Duodenal mucosa (tissue), 2 donors: ENCODE measurements at regions not wholly inside any gene's neighbourhood (a gene's known extent, or its start where the extent isn't known, plus 50 kb on each side); places are given as distances from the start of the nearest gene placed in this dataset.

Experiments used
- H3K27ac ChIP-seq: one replicate; pipeline ENCODE4 v1.7.0; 2013; ENCODE audit warnings: low read depth, low read length
- H3K27me3 ChIP-seq, 2 donors: one replicate each; pipeline ENCODE4 v1.7.0; 2013; ENCODE audit warnings: low read length in 2 of 2, control low read depth in 1 of 2; ENCODE audit not compliant: insufficient read depth in 2 of 2, control insufficient read depth in 1 of 2
- H3K36me3 ChIP-seq, 2 donors: one replicate each; pipeline ENCODE4 v1.7.0; 2013; ENCODE audit warnings: low read length in 2 of 2, control low read depth in 1 of 2; ENCODE audit not compliant: insufficient read depth in 2 of 2, control insufficient read depth in 1 of 2
- H3K4me1 ChIP-seq, 2 donors: one replicate each; pipeline ENCODE4 v1.7.0; 2013; ENCODE audit warnings: low read length in 2 of 2, control low read depth in 1 of 2; ENCODE audit not compliant: insufficient read depth in 2 of 2, control insufficient read depth in 1 of 2
- H3K4me3 ChIP-seq, 2 donors: one replicate each; pipeline ENCODE4 v1.7.0; 2013; ENCODE audit warnings: low read length in 2 of 2, low read depth in 1 of 2
- H3K9ac ChIP-seq, 2 donors: one replicate each; pipeline ENCODE4 v1.7.0; 2013; ENCODE audit warnings: low read length in 2 of 2, low read depth in 1 of 2
- H3K9me3 ChIP-seq, 2 donors: one replicate each; pipeline ENCODE4 v1.7.0; 2013; ENCODE audit warnings: low read length in 2 of 2, control low read depth in 1 of 2; ENCODE audit not compliant: control insufficient read depth in 1 of 2

DNA sequence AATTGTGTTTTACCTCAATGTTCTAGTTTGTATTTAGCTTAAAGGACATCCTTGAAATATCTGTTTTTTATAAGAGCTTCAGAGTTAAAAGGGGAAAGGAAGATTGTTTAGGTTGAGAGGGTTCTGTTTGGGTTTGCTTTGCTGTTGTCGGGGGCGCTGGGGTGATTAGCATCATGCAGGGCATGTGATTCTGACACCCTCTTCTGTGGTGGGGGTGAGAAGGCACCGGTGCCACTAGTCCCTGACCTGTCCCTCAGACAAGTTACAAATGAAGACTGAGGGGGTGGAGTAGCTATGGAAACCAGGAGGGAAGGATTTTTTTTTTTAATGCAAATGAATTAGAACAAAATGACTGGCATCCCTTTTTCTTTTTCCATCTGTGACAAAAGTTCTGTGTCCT, 291.3 kb downstream of the RPAP3 start:
- Histone ChIP-seq H3K27me3 (no peaks in the 10 kb centered on the region), H3K4me1 (peaks cover 5 to 13% of the 10 kb centered on the region in 2 donors)

DNA sequence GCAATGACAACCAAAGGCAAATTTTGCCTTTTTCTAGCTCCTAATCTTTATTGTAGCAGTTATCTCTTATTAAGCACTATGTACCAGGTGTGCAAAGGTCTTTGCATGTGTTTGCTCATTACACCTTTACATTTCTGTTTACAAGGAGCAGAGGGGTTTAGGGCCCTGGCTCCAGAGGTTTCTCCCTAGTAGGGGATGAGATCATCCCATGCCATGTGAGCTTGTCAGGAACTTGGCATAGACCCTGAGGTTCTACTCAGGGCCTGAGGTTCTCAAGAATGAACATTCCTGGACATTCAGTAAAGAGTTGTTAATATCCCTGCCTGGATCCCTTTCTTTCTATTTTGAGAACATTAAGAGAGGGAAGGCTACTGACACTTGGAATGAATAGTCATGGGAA, 292.0 kb downstream of the RPAP3 start:
- no peak overlapping the region for H3K27ac ChIP-seq
- H3K27me3 ChIP-seq: no peaks in the 10 kb centered on the region
- no peaks in the 10 kb centered on the region for H3K36me3 ChIP-seq
- H3K4me3 ChIP-seq: no peak overlapping the region
- H3K9ac ChIP-seq: no peak overlapping the region
- H3K9me3 ChIP-seq: no peaks in the 10 kb centered on the region
- H3K4me1 ChIP-seq: peaks cover 5 to 13% of the 10 kb centered on the region in 2 donors

More for the DNA sequence above, 291.3 kb downstream of the RPAP3 start:
- no peak overlapping the region for H3K4me3 ChIP-seq
- no peak overlapping the region for H3K27ac ChIP-seq
- H3K9me3 ChIP-seq: no peaks in the 10 kb centered on the region
- no peaks in the 10 kb centered on the region for H3K36me3 ChIP-seq
- no peak overlapping the region for H3K9ac ChIP-seq

DNA sequence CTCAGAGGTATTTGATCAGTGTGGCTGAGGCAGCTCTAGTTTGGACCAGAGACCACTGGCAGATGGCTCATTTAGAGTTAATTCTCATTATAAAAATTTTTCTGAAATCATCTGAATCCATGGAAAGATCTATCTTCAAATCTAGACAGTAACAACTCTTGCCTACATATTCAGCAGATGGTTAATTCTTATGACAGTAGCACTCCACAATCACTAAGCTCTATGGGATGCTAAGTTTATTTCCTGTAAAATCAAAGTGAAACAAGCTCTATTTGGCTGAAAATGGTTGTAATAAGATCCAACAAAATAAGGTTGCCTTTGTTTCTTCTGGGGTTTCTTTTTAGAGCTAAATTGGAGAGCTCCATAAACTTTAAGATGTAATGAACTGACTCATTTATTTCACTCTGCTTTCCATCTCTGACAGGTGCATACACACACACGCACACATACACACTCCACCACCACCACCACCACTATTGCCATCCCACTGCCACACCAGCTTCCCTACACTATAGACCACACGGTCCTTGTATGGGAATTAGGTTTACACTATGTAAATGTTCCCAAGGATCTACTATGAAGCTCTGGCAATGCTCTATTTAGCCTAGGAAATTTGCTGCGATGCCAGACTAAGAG, 293.1 kb downstream of the RPAP3 start:
- Histone ChIP-seq H3K4me1 (peaks cover 5 to 13% of the 10 kb centered on the region in 2 donors), H3K9ac (no peak overlapping the region), H3K27me3 (no peaks in the 10 kb centered on the region), H3K27ac (no peak overlapping the region), H3K36me3 (no peaks in the 10 kb centered on the region), H3K4me3 (no peak overlapping the region), H3K9me3 (no peaks in the 10 kb centered on the region)

DNA sequence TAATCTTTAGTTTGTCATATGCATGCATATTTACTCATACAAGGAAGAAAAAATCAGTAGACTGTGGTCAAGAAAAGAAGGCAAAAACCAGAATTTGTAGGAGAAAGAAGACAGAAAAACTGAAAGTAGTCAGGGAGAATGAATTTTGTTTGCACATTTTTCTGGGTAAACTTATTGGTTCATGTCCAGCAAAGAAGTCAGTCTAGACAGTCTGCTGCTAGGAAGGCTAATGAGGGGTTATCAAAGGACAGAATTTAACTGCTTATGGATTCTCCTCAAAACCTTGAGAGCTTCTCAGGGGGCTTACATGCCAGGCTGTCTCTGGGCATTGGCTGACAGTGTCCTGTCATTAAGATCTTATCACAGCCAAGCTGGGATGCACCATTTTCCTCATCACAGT, 293.9 kb downstream of the RPAP3 start:
- H3K27ac ChIP-seq: no peak overlapping the region
- no peaks in the 10 kb centered on the region for H3K9me3 ChIP-seq
- no peaks in the 10 kb centered on the region for H3K36me3 ChIP-seq
- H3K4me3 ChIP-seq: no peak overlapping the region
- no peaks in the 10 kb centered on the region for H3K27me3 ChIP-seq
- peaks cover 5 to 13% of the 10 kb centered on the region in 2 donors for H3K4me1 ChIP-seq
- no peak overlapping the region for H3K9ac ChIP-seq

DNA sequence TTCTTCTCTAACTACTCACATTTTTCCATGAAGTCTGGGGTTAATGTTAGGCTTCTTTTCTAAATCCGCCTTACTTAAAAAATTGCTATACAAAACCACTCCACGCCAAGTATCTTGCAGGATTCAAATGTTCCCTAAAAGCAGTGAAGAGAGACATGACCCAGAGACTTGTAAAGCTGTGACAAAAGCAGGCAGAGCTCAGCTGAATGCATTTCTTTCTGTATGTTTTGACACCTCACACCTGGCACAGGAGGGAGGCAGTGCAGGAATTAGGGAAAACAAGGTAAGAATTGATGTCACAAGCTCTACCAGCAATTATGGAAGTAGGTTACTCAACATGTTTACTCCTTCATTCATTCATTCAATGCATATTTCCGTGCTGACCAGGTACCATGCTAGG, 295.0 kb downstream of the RPAP3 start:
- H3K4me3 ChIP-seq: no peak overlapping the region
- H3K9ac ChIP-seq: no peak overlapping the region
- H3K27ac ChIP-seq: no peak overlapping the region
- H3K27me3 ChIP-seq: no peaks in the 10 kb centered on the region
- H3K9me3 ChIP-seq: no peaks in the 10 kb centered on the region
- no peaks in the 10 kb centered on the region for H3K36me3 ChIP-seq
- peaks cover 5 to 13% of the 10 kb centered on the region in 2 donors for H3K4me1 ChIP-seq

DNA sequence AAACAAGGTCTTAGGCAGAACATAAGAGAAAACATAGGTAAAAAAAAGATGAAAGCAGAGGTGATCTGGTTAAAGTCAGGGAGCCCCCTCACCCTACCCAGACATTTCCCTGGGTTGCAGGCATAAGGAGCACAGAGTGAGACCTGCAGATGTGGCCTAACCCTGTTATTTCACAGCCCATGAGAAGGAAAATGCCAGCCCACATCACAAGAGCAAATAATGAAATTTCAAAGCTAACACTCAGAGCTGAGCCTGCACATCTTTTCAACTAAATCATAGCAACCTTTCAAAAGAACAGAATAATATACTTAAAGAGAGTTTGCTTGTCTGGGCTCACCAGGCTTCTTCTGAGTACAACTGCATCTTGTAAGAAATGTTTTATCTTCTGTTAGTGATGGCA, 295.4 kb downstream of the RPAP3 start:
- Histone ChIP-seq H3K4me1 (peaks cover 5 to 13% of the 10 kb centered on the region in 2 donors), H3K36me3 (no peaks in the 10 kb centered on the region), H3K9ac (no peak overlapping the region), H3K4me3 (no peak overlapping the region), H3K27me3 (no peaks in the 10 kb centered on the region), H3K9me3 (no peaks in the 10 kb centered on the region), H3K27ac (no peak overlapping the region)

DNA sequence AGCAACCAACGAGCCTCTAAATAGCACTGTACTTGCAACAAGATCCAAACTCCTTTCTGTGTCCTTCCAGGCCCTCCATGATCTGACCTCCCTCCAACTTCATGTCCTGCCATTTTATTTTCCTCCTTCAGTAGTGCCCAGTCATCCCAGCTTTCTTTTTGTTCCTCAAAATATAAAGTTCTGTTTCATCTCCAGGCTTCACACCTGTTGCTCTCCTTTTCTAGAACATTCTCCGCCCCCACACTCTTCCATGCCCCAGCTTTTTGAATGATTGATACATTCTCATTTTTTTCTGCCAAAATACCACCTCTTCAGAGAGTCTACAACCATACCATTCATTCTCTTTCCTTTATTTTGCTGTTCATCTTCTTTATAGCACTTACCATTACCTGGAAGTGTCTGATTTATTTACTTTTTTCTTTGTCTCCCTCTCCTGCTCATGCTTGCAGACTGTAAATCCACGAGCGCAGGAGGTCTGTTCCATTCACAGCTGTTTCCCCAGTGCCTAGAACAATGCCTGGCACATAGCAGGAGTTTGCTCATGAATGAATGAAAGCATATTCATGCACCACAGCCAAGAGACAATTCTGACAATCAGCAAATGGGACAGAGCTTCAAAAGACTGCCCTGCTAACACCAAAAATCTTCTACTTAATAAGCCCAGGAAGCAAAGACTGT, 296.4 kb downstream of the RPAP3 start:
- Histone ChIP-seq H3K27me3 (no peaks in the 10 kb centered on the region), H3K36me3 (no peaks in the 10 kb centered on the region), H3K4me1 (peaks cover 5 to 13% of the 10 kb centered on the region in 2 donors), H3K27ac (no peak overlapping the region), H3K9me3 (no peaks in the 10 kb centered on the region), H3K9ac (no peak overlapping the region), H3K4me3 (no peak overlapping the region)

DNA sequence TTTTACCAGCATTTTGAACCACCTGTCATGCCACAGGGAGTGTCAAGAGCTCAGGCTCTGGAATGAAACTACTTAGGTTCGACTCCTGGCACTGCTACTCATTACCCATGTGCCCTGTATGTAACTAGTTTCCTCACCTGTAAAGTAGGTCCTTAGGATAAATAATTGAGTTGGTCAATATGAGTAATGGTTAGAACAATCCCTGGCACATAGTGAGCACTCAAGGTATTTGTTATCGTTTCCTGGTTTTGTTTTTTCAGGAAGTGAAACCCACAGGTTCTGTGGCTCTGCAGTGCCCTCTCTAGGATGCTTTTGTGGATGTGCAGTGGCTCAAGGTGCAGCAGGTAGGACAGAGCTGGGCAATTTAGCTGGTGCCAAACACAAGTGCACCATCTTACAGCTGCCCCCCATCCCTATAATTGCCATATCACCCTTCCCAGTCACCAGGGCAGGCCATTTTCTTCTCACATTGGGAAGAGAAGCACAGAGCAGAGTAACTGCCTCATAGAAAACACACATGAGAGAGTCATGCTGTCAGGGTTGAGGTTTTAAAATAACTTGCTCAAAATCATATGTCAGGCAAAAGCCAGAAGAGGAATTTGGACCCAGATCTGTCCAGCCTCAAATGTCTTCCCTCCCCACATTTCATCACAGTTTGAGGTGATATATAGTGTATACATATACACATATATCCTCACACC, 297.5 kb downstream of the RPAP3 start:
- Histone ChIP-seq H3K9me3 (no peaks in the 10 kb centered on the region), H3K27ac (no peak overlapping the region), H3K27me3 (no peaks in the 10 kb centered on the region), H3K4me1 (peaks cover under 1 to 4% of the 10 kb centered on the region in 2 donors), H3K4me3 (no peak overlapping the region), H3K9ac (no peak overlapping the region), H3K36me3 (no peaks in the 10 kb centered on the region)

DNA sequence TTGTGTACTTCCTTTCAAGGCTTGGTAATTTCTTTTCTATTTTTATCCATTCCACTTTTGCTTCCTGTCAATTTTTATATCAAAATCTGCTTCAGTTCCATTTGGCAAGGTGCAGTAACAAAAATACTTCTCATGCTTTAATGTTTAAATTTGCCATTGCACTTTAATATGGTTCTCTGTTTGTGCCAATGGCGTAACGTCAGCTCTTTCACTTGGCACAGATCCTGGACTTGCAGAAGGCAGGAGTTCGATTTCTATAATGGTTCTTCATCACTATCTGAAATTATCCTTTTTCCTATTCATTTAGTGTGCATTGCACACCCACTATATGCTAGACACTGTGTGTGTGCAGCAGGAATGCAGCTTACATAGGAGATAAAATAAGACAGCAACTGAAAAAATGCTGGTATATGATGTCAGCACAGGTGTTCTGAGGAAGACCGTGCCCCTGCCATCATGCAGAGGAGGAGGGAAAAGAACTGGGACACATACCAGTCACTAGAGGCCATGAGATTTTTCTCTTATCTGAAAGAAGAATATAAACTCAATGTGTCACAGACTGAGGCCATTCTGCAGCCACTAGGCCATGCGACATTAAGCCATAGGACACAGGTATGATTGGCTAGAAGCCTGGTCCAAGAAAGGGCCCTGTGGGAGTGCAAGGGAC, 298.2 kb downstream of the RPAP3 start:
- Histone ChIP-seq H3K27ac (no peak overlapping the region), H3K4me3 (no peak overlapping the region), H3K36me3 (no peaks in the 10 kb centered on the region), H3K9me3 (no peaks in the 10 kb centered on the region), H3K4me1 (no peaks in the 10 kb centered on the region), H3K27me3 (no peaks in the 10 kb centered on the region), H3K9ac (no peak overlapping the region)

DNA sequence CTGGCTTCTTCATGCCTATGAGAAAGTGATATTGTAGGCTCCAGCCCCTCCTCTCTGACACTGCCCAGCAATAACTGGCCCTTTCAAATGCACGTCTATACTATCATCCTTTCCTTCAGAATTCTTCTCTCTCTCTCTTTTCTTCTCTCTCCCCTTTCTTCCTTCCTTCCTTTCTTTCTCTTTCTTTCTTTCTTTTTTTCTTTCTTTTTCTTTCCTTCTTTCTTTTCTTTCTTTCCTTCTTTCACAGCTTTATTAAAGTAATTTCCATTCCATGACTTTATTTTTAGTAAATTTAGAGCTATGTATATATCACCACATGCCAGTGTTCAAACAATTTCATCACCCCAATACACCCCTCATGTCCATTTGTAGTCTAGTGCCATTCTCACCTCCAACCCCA, 302.1 kb downstream of the RPAP3 start:
- no peaks in the 10 kb centered on the region for H3K9me3 ChIP-seq
- H3K36me3 ChIP-seq: no peaks in the 10 kb centered on the region
- H3K27me3 ChIP-seq: no peaks in the 10 kb centered on the region
- no peak overlapping the region for H3K9ac ChIP-seq
- H3K4me1 ChIP-seq: no peaks in the 10 kb centered on the region
- H3K27ac ChIP-seq: no peak overlapping the region
- no peak overlapping the region for H3K4me3 ChIP-seq
